Stimulated activated CD4-positive, alpha-beta T cell treated with anti-CD3 and anti-CD28 coated beads, Interleukin-2, amount 100 ng/mL, for 24 hours (primary cell): ENCODE measurements at regions not wholly inside any gene's neighbourhood (a gene's known extent, or its start where the extent isn't known, plus 50 kb on each side); places are given as distances from the start of the nearest gene placed in this dataset.

Experiments
- DNase-seq, 2 donors: peaks; one replicate each; pipeline ENCODE4 v3.0.0-alpha.2; 2020

GRCh38 chr19:16000024-16000663 lies 51.3 kb downstream of the OR10H4 start:
- no peak for DNase-seq

- peak; percentile 26 to 37 for DNase-seq
Measured at GRCh38 chr19:16001481-16002312, 52.9 kb downstream of the OR10H4 start.

- DNase-seq: no peak
Measured at GRCh38 chr19:16002406-16003384, 53.9 kb downstream of the OR10H4 start.

GRCh38 chr19:16003391-16003790 lies 54.6 kb downstream of the OR10H4 start:
- no peak for DNase-seq

GRCh38 chr19:16005925-16006324 lies 57.1 kb downstream of the OR10H4 start:
- no peak for DNase-seq

GRCh38 chr19:16012552-16012951 lies 63.7 kb upstream of the TPM4 start:
- DNase-seq: no peak

GRCh38 chr19:16013181-16013850 lies 63.0 kb upstream of the TPM4 start:
- no peak for DNase-seq

- DNase-seq: no peak
Measured at GRCh38 chr19:16013851-16014840, 62.1 kb upstream of the TPM4 start.

- no peak for DNase-seq
Measured at GRCh38 chr19:16014923-16015804, 61.1 kb upstream of the TPM4 start.

GRCh38 chr19:16015805-16016173 lies 60.5 kb upstream of the TPM4 start:
- DNase-seq: no peak

- no peak for DNase-seq
Measured at GRCh38 chr19:16016226-16017137, 59.8 kb upstream of the TPM4 start.

- DNase-seq: no peak
Measured at GRCh38 chr19:16017138-16017490, 59.2 kb upstream of the TPM4 start.

GRCh38 chr19:16018106-16018755 lies 58.1 kb upstream of the TPM4 start:
- no peak for DNase-seq

GRCh38 chr19:16018801-16019551 lies 57.3 kb upstream of the TPM4 start:
- no peak for DNase-seq

GRCh38 chr19:16019691-16020448 lies 56.4 kb upstream of the TPM4 start:
- DNase-seq: no peak

GRCh38 chr19:16021796-16022195 lies 54.5 kb upstream of the TPM4 start:
- no peak for DNase-seq

- DNase-seq: no peak
Measured at GRCh38 chr19:16022251-16022650, 54.0 kb upstream of the TPM4 start.
